GM04504 (cell line): ENCODE measurements at regions not wholly inside any gene's neighbourhood (a gene's known extent, or its start where the extent isn't known, plus 50 kb on each side); places are given as distances from the start of the nearest gene placed in this dataset.
"Not testable (repeated sequence)": the region's sequence is repeated elsewhere in the genome, so short reads cannot be mapped to it uniquely, and the experiment has no call there.

Experiments
- DNase-seq: peaks from one replicate; pipeline ENCODE4 v3.0.0-alpha.2; 2012; ENCODE audit warnings: low read depth

GRCh38 chr4:167939863-167940616, 152.3 kb upstream of the ANXA10 start:
- no peak for DNase-seq

GRCh38 chr4:167943872-167944505, 148.3 kb upstream of the ANXA10 start:
- DNase-seq: no peak

- no peak for DNase-seq
These were observed 147.6 kb upstream of the ANXA10 start for GRCh38 chr4:167944721-167945120.

- DNase-seq: no peak
These were observed 137.3 kb upstream of the ANXA10 start for GRCh38 chr4:167955006-167955405.

GRCh38 chr4:167956676-167957075, 135.7 kb upstream of the ANXA10 start:
- no peak for DNase-seq

- DNase-seq: no peak
These were observed 127.5 kb upstream of the ANXA10 start for GRCh38 chr4:167964766-167965373.

GRCh38 chr4:167966143-167966542, 126.2 kb upstream of the ANXA10 start:
- no peak for DNase-seq

- DNase-seq: no peak
These were observed 118.8 kb upstream of the ANXA10 start for GRCh38 chr4:167973513-167973912.

GRCh38 chr4:167985565-167985964, 106.8 kb upstream of the ANXA10 start:
- DNase-seq: no peak

- DNase-seq: no peak
These were observed 106.3 kb upstream of the ANXA10 start for GRCh38 chr4:167986044-167986443.

GRCh38 chr4:167987285-167987684, 105.1 kb upstream of the ANXA10 start:
- no peak for DNase-seq

GRCh38 chr4:167989815-167990214, 102.5 kb upstream of the ANXA10 start:
- no peak for DNase-seq

- DNase-seq: not testable (repeated sequence)
These were observed 84.2 kb upstream of the ANXA10 start for GRCh38 chr4:168008112-168008511.

- no peak for DNase-seq
These were observed 73.2 kb upstream of the ANXA10 start for GRCh38 chr4:168019019-168019651.

- no peak for DNase-seq
These were observed 72.4 kb upstream of the ANXA10 start for GRCh38 chr4:168019921-168020320.

GRCh38 chr4:168021666-168022065, 70.7 kb upstream of the ANXA10 start:
- DNase-seq: no peak

- DNase-seq: no peak
These were observed 63.8 kb upstream of the ANXA10 start for GRCh38 chr4:168028568-168028967.

- DNase-seq: no peak
These were observed 63.3 kb upstream of the ANXA10 start for GRCh38 chr4:168028970-168029597.

- DNase-seq: no peak
These were observed 54.7 kb upstream of the ANXA10 start for GRCh38 chr4:168037676-168038075.

- no peak for DNase-seq
These were observed 52.7 kb upstream of the ANXA10 start for GRCh38 chr4:168039593-168039992.
